Adrenal gland (tissue), 5 donors: ENCODE measurements at regions not wholly inside any gene's neighbourhood (a gene's known extent, or its start where the extent isn't known, plus 50 kb on each side); places are given as distances from the start of the nearest gene placed in this dataset.

ENCODE experiments used
- CTCF ChIP-seq, 6 experiments: fragments of 450-650 bp in 4 of 6; fragments of 200-600 bp in 2 of 6; sonication (generic) in 1 of 6; IDR thresholded peaks; 1 replicate in 5 of 6; 2 replicates in 1 of 6; pipeline versions ENCODE4 v1.5.1 to v1.8.0; 2016 to 2021; ENCODE audit warnings: antibody characterized with exemption in 6 of 6, mild to moderate bottlenecking in 2 of 6, moderate library complexity in 1 of 6
- POLR2A ChIP-seq, 2 donors: fragments of 450-650 bp; IDR thresholded peaks; one replicate each; pipeline ENCODE4 v1.6.1; 2017; ENCODE audit warnings: antibody characterized with exemption in 2 of 2, mild to moderate bottlenecking in 2 of 2, moderate library complexity in 1 of 2
- donor health status: DM: no; HTN: no; CAD: no.

- no peak for TF ChIP-seq CTCF (IDR thresholded peaks at IDR 0.05)
- TF ChIP-seq POLR2A (IDR thresholded peaks at IDR 0.05) = no peak
Observed at GRCh38 chrY:7957773-7958172, 1046.2 kb upstream of the AMELY start.
